ENCODE measurements at regions not wholly inside any gene's neighbourhood (a gene's known extent, or its start where the extent isn't known, plus 50 kb on each side); places are given as distances from the start of the nearest gene placed in this dataset.

DNA sequence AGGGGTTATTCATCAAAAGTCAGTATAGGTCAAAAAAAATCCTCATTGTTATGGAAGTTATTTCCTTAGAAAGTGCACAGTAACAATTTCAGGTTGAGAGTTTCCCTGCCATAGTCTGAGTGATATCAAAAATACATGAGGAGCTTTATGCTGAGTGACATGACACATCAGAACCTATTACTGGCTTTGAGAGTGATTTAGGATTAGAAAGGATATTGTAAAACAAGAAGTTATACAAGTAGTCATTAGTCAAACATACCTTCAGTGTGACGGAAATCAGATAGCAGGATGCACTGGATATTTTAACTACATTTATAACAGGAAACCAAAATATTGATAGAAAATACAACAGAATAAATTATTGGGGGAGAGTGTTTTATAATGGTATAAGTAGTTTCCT, 471.1 kb downstream of the VGLL3 start:
- in situ Hi-C loops (cut with MboI) (no loop called here), intact Hi-C loops (cut with micrococcal nuclease; ENCODE audit: unreplicated experiment) (no loop called here)
- Histone ChIP-seq H3K4me2 (ENCODE audit: control insufficient read depth, insufficient read depth) (no peak overlapping the region), H3K27me3 (replicated peaks in 1 of 2; ENCODE audit: control insufficient read depth in 2 of 2, insufficient read depth in 2 of 2, low read length in 1 of 2) (no peaks in the 10 kb centered on the region), H3K27ac (ENCODE audit: control insufficient read depth, insufficient read depth) (no peak overlapping the region), H3K4me3 (no peak overlapping the region), H3K9ac (ENCODE audit: control insufficient read depth, insufficient read depth, low read length) (no peak overlapping the region), H3K4me1 (ENCODE audit: control insufficient read depth, insufficient read depth, low read length) (no peaks in the 10 kb centered on the region), H3K36me3 (ENCODE audit: control insufficient read depth in 2 of 2, insufficient read depth in 2 of 2, low read length in 1 of 2) (no peaks in the 10 kb centered on the region), H3K79me2 (ENCODE audit: control insufficient read depth, insufficient read depth, low read length) (no peaks in the 10 kb centered on the region), H2AFZ (ENCODE audit: control insufficient read depth, low read depth, low read length) (no peak overlapping the region), H3K9me3 (replicated peaks; ENCODE audit: control insufficient read depth, insufficient read depth, low read length) (no peaks in the 10 kb centered on the region), H4K20me1 (ENCODE audit: control insufficient read depth, insufficient read depth) (no peaks in the 10 kb centered on the region; the same call in 1 of the 2 replicates)
- 43% methylated on average over 1 of the region's 1 CpG for WGBS (ENCODE audit: insufficient coverage, insufficient replicate concordance, low lambda C conversion rate, missing lambda C conversion rate)
- ChIA-PET CTCF (no interaction called here), RAD21 (ENCODE audit: unreplicated experiment) (no interaction called here), POLR2A (no interaction called here), SMC1A (ENCODE audit: uncharacterized antibody, unreplicated experiment) (no interaction called here)
- no peak for ATAC-seq
- no TSS peak for BruUV-seq (replicated peaks)
- no peak for DNase-seq (ENCODE audit: low read depth, low spot score)
- FAIRE-seq = no peak
- TF ChIP-seq, protein P1, sequence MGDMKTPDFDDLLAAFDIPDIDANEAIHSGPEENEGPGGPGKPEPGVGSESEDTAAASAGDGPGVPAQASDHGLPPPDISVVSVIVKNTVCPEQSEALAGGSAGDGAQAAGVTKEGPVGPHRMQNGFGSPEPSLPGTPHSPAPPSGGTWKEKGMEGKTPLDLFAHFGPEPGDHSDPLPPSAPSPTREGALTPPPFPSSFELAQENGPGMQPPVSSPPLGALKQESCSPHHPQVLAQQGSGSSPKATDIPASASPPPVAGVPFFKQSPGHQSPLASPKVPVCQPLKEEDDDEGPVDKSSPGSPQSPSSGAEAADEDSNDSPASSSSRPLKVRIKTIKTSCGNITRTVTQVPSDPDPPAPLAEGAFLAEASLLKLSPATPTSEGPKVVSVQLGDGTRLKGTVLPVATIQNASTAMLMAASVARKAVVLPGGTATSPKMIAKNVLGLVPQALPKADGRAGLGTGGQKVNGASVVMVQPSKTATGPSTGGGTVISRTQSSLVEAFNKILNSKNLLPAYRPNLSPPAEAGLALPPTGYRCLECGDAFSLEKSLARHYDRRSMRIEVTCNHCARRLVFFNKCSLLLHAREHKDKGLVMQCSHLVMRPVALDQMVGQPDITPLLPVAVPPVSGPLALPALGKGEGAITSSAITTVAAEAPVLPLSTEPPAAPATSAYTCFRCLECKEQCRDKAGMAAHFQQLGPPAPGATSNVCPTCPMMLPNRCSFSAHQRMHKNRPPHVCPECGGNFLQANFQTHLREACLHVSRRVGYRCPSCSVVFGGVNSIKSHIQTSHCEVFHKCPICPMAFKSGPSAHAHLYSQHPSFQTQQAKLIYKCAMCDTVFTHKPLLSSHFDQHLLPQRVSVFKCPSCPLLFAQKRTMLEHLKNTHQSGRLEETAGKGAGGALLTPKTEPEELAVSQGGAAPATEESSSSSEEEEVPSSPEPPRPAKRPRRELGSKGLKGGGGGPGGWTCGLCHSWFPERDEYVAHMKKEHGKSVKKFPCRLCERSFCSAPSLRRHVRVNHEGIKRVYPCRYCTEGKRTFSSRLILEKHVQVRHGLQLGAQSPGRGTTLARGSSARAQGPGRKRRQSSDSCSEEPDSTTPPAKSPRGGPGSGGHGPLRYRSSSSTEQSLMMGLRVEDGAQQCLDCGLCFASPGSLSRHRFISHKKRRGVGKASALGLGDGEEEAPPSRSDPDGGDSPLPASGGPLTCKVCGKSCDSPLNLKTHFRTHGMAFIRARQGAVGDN (IDR thresholded peaks at IDR 0.05) = no peak
- TF ChIP-seq, protein P2, sequence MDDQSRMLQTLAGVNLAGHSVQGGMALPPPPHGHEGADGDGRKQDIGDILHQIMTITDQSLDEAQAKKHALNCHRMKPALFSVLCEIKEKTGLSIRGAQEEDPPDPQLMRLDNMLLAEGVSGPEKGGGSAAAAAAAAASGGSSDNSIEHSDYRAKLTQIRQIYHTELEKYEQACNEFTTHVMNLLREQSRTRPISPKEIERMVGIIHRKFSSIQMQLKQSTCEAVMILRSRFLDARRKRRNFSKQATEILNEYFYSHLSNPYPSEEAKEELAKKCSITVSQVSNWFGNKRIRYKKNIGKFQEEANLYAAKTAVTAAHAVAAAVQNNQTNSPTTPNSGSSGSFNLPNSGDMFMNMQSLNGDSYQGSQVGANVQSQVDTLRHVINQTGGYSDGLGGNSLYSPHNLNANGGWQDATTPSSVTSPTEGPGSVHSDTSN (IDR thresholded peaks at IDR 0.05; ENCODE audit: insufficient replicate concordance, low read depth, low read length) = no peak
- TF ChIP-seq RCOR1 (conservative IDR thresholded peaks at IDR 0.05; ENCODE audit: low read depth, low read length) = no peak
- no peak for TF ChIP-seq SREBF2 (IDR thresholded peaks at IDR 0.05; ENCODE audit: low read length)
- TF ChIP-seq STAT1 (conservative IDR thresholded peaks at IDR 0.05) = no peak
- no peak for TF ChIP-seq SMAD1 (IDR thresholded peaks at IDR 0.05; ENCODE audit: low read depth, partially characterized antibody)
- TF ChIP-seq, protein P3, sequence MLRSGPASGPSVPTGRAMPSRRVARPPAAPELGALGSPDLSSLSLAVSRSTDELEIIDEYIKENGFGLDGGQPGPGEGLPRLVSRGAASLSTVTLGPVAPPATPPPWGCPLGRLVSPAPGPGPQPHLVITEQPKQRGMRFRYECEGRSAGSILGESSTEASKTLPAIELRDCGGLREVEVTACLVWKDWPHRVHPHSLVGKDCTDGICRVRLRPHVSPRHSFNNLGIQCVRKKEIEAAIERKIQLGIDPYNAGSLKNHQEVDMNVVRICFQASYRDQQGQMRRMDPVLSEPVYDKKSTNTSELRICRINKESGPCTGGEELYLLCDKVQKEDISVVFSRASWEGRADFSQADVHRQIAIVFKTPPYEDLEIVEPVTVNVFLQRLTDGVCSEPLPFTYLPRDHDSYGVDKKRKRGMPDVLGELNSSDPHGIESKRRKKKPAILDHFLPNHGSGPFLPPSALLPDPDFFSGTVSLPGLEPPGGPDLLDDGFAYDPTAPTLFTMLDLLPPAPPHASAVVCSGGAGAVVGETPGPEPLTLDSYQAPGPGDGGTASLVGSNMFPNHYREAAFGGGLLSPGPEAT (IDR thresholded peaks at IDR 0.05; ENCODE audit: low read depth) = no peak
- no peak for TF ChIP-seq SRF (IDR thresholded peaks at IDR 0.05; ENCODE audit: low read depth in 2 of 2, low read length in 2 of 2)
- TF ChIP-seq, protein P4, sequence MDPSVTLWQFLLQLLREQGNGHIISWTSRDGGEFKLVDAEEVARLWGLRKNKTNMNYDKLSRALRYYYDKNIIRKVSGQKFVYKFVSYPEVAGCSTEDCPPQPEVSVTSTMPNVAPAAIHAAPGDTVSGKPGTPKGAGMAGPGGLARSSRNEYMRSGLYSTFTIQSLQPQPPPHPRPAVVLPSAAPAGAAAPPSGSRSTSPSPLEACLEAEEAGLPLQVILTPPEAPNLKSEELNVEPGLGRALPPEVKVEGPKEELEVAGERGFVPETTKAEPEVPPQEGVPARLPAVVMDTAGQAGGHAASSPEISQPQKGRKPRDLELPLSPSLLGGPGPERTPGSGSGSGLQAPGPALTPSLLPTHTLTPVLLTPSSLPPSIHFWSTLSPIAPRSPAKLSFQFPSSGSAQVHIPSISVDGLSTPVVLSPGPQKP (IDR thresholded peaks at IDR 0.05; ENCODE audit: low read depth, low read length) = no peak
- no peak for TF ChIP-seq MYC (IDR thresholded peaks at IDR 0.05; ENCODE audit: insufficient read depth, insufficient read length, insufficient replicate concordance, low read length, severe bottlenecking)
- no peak for TF ChIP-seq ZZZ3 (IDR thresholded peaks at IDR 0.05; ENCODE audit: control insufficient read depth, insufficient read length, low read depth)
- TF ChIP-seq SMC3 (IDR thresholded peaks at IDR 0.05; ENCODE audit: borderline replicate concordance, low read length) = no peak
- TF ChIP-seq POLR2A (IDR thresholded peaks at IDR 0.05; ENCODE audit: low read depth, low read length) = no peak
- no peak for TF ChIP-seq ETV6 (conservative IDR thresholded peaks at IDR 0.05 in 1 of 2, IDR thresholded peaks at IDR 0.05 in 1 of 2; ENCODE audit: borderline replicate concordance in 1 of 2, low read depth in 1 of 2)
- TF ChIP-seq SREBF1 (IDR thresholded peaks at IDR 0.05; ENCODE audit: low read length) = no peak
